K562 (cell line): ENCODE measurements at regions not wholly inside any gene's neighbourhood (a gene's known extent, or its start where the extent isn't known, plus 50 kb on each side); places are given as distances from the start of the nearest gene placed in this dataset.

ENCODE experiments used
- BRD9 ChIP-seq: fragments of 450-650 bp; IDR thresholded peaks from 2 replicates; pipeline ENCODE4 v1.6.1; 2018; ENCODE audit warnings: low read depth; ENCODE audit not compliant: partially characterized antibody
- FOXJ3 ChIP-seq: sonication (generic); formaldehyde crosslinking; IDR thresholded peaks from 2 replicates; pipeline ENCODE4 v1.4.0; 2020; ENCODE audit warnings: mild to moderate bottlenecking, missing genetic modification reagents
- HDAC8 ChIP-seq: fragments of 450-650 bp; IDR thresholded peaks from 2 replicates; pipeline ENCODE4 v1.6.1; 2016; ENCODE audit warnings: mild to moderate bottlenecking, missing genetic modification characterization, moderate library complexity, missing compliant biosample characterization
- KDM4B ChIP-seq, 2 experiments: fragments of 450-650 bp in 1 of 2; sonication (generic) in 1 of 2; IDR thresholded peaks; 2 replicates each; pipeline ENCODE4 v1.6.1; 2016 to 2017; ENCODE audit warnings: borderline replicate concordance in 2 of 2, antibody characterized with exemption in 1 of 2, low read depth in 1 of 2, mild to moderate bottlenecking in 1 of 2
- MIER1 ChIP-seq: fragments of 450-650 bp; IDR thresholded peaks from 2 replicates; pipeline ENCODE4 v1.6.1; 2016; ENCODE audit warnings: antibody characterized with exemption, mild to moderate bottlenecking, low read depth
- RNF2 ChIP-seq: sonication (generic); IDR thresholded peaks from 2 replicates; pipeline ENCODE4 v1.6.1; 2016
- YY1 ChIP-seq, 3 experiments: IDR thresholded peaks; 2 replicates each; pipeline ENCODE4 v1.6.1; 2011; ENCODE audit warnings: low read length in 2 of 3, mild to moderate bottlenecking in 2 of 3, moderate library complexity in 2 of 3, borderline replicate concordance in 1 of 3, control low read depth in 1 of 3, low read depth in 1 of 3; ENCODE audit not compliant: insufficient read depth in 3 of 3, insufficient replicate concordance in 2 of 3, control insufficient read depth in 1 of 3, insufficient read length in 1 of 3; ENCODE audit errors: extremely low read depth in 1 of 3
- ZKSCAN3 ChIP-seq: fragments of 250-450 bp; sonication (Bioruptor Pico); IDR thresholded peaks from 2 replicates; pipeline ENCODE4 v1.4.0; 2020
- ZNF384 ChIP-seq: IDR thresholded peaks from 2 replicates; pipeline ENCODE4 v1.6.1; 2012; ENCODE audit warnings: low read depth, low read length, improper control_type of control experiment
- ZNF785 ChIP-seq: fragments of 250-450 bp; sonication (Bioruptor Pico); IDR thresholded peaks from 2 replicates; pipeline ENCODE4 v1.4.0; 2020; ENCODE audit warnings: mild to moderate bottlenecking
- TF ChIP-seq, protein P1 (sequence below): fragments of 250-450 bp; sonication (Bioruptor Pico); IDR thresholded peaks from 2 replicates; pipeline ENCODE4 v1.4.0; 2020; ENCODE audit warnings: mild to moderate bottlenecking, moderate library complexity
- TF ChIP-seq, protein P2 (sequence below): fragments of 250-450 bp; sonication (Bioruptor Pico); IDR thresholded peaks from 2 replicates; pipeline ENCODE4 v1.4.0; 2020

DNA sequence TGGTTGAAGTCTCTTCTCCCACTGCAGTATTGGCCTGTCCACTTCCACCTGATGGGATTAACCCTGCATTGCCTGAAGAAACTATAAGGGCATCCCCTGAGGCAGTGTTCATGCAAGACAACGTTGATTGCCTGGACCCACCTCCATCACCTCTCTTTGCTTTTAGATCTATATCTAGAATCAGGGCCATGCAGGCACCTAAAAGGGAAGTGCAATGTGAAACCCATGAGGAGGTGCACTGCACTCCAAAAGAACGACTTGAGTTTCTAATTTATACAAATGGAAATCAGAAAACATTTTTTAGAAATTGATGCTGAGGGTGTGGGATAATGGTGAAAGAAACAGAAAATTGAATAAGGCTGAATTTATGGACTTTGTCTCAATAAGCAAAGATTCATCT, 694.4 kb downstream of the TRAM1L1 start (continued):
- TF ChIP-seq YY1 (IDR thresholded peaks at IDR 0.05; ENCODE audit: borderline replicate concordance in 1 of 3, control insufficient read depth in 1 of 3, extremely low read depth in 1 of 3, insufficient read depth in 3 of 3, insufficient read length in 1 of 3, insufficient replicate concordance in 2 of 3, low read depth in 1 of 3, low read length in 2 of 3) (no peak), BRD9 (no peak), KDM4B (IDR thresholded peaks at IDR 0.05; ENCODE audit: borderline replicate concordance in 2 of 2, low read depth in 1 of 2) (no peak), ZKSCAN3 (no peak), HDAC8 (tag) (no peak), MIER1 (no peak), FOXJ3 (CRISPR knock-in tag) (no peak), ZNF785 (CRISPR knock-in tag) (no peak), ZNF384 (no peak), RNF2 (no peak)
- TF ChIP-seq, protein P1, sequence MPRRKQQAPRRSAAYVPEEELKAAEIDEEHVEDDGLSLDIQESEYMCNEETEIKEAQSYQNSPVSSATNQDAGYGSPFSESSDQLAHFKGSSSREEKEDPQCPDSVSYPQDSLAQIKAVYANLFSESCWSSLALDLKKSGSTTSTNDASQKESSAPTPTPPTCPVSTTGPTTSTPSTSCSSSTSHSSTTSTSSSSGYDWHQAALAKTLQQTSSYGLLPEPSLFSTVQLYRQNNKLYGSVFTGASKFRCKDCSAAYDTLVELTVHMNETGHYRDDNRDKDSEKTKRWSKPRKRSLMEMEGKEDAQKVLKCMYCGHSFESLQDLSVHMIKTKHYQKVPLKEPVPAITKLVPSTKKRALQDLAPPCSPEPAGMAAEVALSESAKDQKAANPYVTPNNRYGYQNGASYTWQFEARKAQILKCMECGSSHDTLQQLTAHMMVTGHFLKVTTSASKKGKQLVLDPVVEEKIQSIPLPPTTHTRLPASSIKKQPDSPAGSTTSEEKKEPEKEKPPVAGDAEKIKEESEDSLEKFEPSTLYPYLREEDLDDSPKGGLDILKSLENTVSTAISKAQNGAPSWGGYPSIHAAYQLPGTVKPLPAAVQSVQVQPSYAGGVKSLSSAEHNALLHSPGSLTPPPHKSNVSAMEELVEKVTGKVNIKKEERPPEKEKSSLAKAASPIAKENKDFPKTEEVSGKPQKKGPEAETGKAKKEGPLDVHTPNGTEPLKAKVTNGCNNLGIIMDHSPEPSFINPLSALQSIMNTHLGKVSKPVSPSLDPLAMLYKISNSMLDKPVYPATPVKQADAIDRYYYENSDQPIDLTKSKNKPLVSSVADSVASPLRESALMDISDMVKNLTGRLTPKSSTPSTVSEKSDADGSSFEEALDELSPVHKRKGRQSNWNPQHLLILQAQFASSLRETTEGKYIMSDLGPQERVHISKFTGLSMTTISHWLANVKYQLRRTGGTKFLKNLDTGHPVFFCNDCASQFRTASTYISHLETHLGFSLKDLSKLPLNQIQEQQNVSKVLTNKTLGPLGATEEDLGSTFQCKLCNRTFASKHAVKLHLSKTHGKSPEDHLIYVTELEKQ: no peak
- TF ChIP-seq, protein P2, sequence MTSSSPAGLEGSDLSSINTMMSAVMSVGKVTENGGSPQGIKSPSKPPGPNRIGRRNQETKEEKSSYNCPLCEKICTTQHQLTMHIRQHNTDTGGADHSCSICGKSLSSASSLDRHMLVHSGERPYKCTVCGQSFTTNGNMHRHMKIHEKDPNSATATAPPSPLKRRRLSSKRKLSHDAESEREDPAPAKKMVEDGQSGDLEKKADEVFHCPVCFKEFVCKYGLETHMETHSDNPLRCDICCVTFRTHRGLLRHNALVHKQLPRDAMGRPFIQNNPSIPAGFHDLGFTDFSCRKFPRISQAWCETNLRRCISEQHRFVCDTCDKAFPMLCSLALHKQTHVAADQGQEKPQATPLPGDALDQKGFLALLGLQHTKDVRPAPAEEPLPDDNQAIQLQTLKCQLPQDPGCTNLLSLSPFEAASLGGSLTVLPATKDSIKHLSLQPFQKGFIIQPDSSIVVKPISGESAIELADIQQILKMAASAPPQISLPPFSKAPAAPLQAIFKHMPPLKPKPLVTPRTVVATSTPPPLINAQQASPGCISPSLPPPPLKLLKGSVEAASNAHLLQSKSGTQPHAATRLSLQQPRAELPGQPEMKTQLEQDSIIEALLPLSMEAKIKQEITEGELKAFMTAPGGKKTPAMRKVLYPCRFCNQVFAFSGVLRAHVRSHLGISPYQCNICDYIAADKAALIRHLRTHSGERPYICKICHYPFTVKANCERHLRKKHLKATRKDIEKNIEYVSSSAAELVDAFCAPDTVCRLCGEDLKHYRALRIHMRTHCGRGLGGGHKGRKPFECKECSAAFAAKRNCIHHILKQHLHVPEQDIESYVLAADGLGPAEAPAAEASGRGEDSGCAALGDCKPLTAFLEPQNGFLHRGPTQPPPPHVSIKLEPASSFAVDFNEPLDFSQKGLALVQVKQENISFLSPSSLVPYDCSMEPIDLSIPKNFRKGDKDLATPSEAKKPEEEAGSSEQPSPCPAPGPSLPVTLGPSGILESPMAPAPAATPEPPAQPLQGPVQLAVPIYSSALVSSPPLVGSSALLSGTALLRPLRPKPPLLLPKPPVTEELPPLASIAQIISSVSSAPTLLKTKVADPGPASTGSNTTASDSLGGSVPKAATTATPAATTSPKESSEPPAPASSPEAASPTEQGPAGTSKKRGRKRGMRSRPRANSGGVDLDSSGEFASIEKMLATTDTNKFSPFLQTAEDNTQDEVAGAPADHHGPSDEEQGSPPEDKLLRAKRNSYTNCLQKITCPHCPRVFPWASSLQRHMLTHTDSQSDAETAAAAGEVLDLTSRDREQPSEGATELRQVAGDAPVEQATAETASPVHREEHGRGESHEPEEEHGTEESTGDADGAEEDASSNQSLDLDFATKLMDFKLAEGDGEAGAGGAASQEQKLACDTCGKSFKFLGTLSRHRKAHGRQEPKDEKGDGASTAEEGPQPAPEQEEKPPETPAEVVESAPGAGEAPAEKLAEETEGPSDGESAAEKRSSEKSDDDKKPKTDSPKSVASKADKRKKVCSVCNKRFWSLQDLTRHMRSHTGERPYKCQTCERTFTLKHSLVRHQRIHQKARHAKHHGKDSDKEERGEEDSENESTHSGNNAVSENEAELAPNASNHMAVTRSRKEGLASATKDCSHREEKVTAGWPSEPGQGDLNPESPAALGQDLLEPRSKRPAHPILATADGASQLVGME (CRISPR knock-in tag): no peak
